GM12874 (cell line): ENCODE measurements at regions not wholly inside any gene's neighbourhood (a gene's known extent, or its start where the extent isn't known, plus 50 kb on each side); places are given as distances from the start of the nearest gene placed in this dataset.

Experiments
- CTCF ChIP-seq: IDR thresholded peaks from 2 replicates; pipeline ENCODE4 v1.5.1; 2011; ENCODE audit warnings: low read depth, mild to moderate bottlenecking, control low read depth, low read length, moderate library complexity; ENCODE audit not compliant: insufficient read depth

- TF ChIP-seq CTCF = no peak
Observed at GRCh38 chr1:168933141-168933805, 173.2 kb upstream of the ATP1B1 start.

- no peak for TF ChIP-seq CTCF
Observed at GRCh38 chr1:168939110-168939946, 167.2 kb upstream of the ATP1B1 start.

GRCh38 chr1:168939947-168940223, 166.6 kb upstream of the ATP1B1 start:
- no peak for TF ChIP-seq CTCF

- TF ChIP-seq CTCF = no peak
Observed at GRCh38 chr1:168941640-168942039, 164.8 kb upstream of the ATP1B1 start.

GRCh38 chr1:168942165-168942564, 164.3 kb upstream of the ATP1B1 start:
- no peak for TF ChIP-seq CTCF

GRCh38 chr1:168945870-168946269, 160.6 kb upstream of the ATP1B1 start:
- no peak for TF ChIP-seq CTCF

- no peak for TF ChIP-seq CTCF
Observed at GRCh38 chr1:168947041-168947440, 159.4 kb upstream of the ATP1B1 start.
